Fibroblast of lung (primary cell): ENCODE measurements at regions not wholly inside any gene's neighbourhood (a gene's known extent, or its start where the extent isn't known, plus 50 kb on each side); places are given as distances from the start of the nearest gene placed in this dataset.

Experiments used
- DNase-seq, 2 donors: peaks; one replicate each; pipeline versions ENCODE4 v3.0.0 to v3.0.0-alpha.2; 2010; ENCODE audit warnings: low read depth in 2 of 2
- H2AFZ ChIP-seq: 2 replicates; pipeline ENCODE4 v1.5.1; 2012; ENCODE audit warnings: low read length, control low read depth, inconsistent platforms
- H3K27ac ChIP-seq: 2 replicates; pipeline ENCODE4 v1.5.1; 2011; ENCODE audit warnings: low read length, control low read depth; ENCODE audit not compliant: insufficient read depth
- H3K27me3 ChIP-seq: 2 replicates; pipeline ENCODE4 v1.5.1; 2011; ENCODE audit warnings: mild to moderate bottlenecking, low read length; ENCODE audit not compliant: control insufficient read depth, insufficient read depth
- H3K36me3 ChIP-seq: 2 replicates; pipeline ENCODE4 v1.5.1; 2011; ENCODE audit warnings: low read length; ENCODE audit not compliant: control insufficient read depth, insufficient read depth
- H3K4me1 ChIP-seq: 2 replicates; pipeline ENCODE4 v1.5.1; 2011; ENCODE audit warnings: low read length; ENCODE audit not compliant: control insufficient read depth, insufficient read depth; ENCODE audit errors: extremely low read depth
- H3K4me2 ChIP-seq: 2 replicates; pipeline ENCODE4 v1.5.1; 2011; ENCODE audit warnings: low read length, control low read depth; ENCODE audit not compliant: insufficient read depth; ENCODE audit errors: extremely low read depth
- H3K4me3 ChIP-seq, 4 experiments: fragments of 200-600 bp in 1 of 4; sonication (generic) in 1 of 4; replicated peaks in 1 of 4; 2 replicates each; pipeline ENCODE4 v1.5.1; 2011 to 2016; ENCODE audit warnings: low read length in 4 of 4, low read depth in 3 of 4, mild to moderate bottlenecking in 3 of 4, control low read depth in 2 of 4, inconsistent platforms in 1 of 4, mixed read lengths in 1 of 4; ENCODE audit not compliant: insufficient read depth in 1 of 4; ENCODE audit errors: control extremely low read depth in 1 of 4
- H3K79me2 ChIP-seq: 2 replicates; pipeline ENCODE4 v1.5.1; 2012; ENCODE audit warnings: mild to moderate bottlenecking, low read length, inconsistent platforms; ENCODE audit not compliant: control insufficient read depth, insufficient read depth
- H3K9ac ChIP-seq: 2 replicates; pipeline ENCODE4 v1.5.1; 2011; ENCODE audit warnings: mild to moderate bottlenecking, low read length, control low read depth; ENCODE audit not compliant: insufficient read depth
- H3K9me3 ChIP-seq: 2 replicates; pipeline ENCODE4 v1.5.1; 2012; ENCODE audit warnings: low read depth, low read length; ENCODE audit not compliant: control insufficient read depth, insufficient read depth
- H4K20me1 ChIP-seq: 2 replicates; pipeline ENCODE4 v1.5.1; 2011; ENCODE audit warnings: low read length; ENCODE audit not compliant: control insufficient read depth, insufficient read depth; ENCODE audit errors: extremely low read depth
- CTCF ChIP-seq, 2 donors: IDR thresholded peaks in 1 of 2; conservative IDR thresholded peaks in 1 of 2; 1 replicate in 1 of 2; 2 replicates in 1 of 2; pipeline ENCODE4 v1.5.1; 2011 to 2012; ENCODE audit warnings: low read length in 2 of 2, control low read depth in 1 of 2, inconsistent platforms in 1 of 2, low read depth in 1 of 2, mild to moderate bottlenecking in 1 of 2
- EZH2 ChIP-seq: IDR thresholded peaks from 2 replicates; pipeline ENCODE4 v1.5.1; 2012; ENCODE audit warnings: low read length, control low read depth, mild to moderate bottlenecking; ENCODE audit errors: missing control alignments

GRCh38 chr3:5348229-5348902, 160.9 kb downstream of the EDEM1 start:
- no peak overlapping the region for H3K27ac ChIP-seq
- H3K27me3 ChIP-seq: no peaks in the 10 kb centered on the region
- H3K36me3 ChIP-seq: no peaks in the 10 kb centered on the region
- no peak overlapping the region for H3K4me2 ChIP-seq
- no peak overlapping the region for H3K9ac ChIP-seq
- no peaks in the 10 kb centered on the region for H3K9me3 ChIP-seq
- TF ChIP-seq EZH2 (no peak), CTCF (conservative IDR thresholded peaks at IDR 0.05 in 1 of 2, IDR thresholded peaks at IDR 0.05 in 1 of 2; ENCODE audit: low read depth in 1 of 2, low read length in 2 of 2) (no peak)
- no peak overlapping the region for H3K4me3 ChIP-seq
- H3K79me2 ChIP-seq: no peaks in the 10 kb centered on the region
- no peaks in the 10 kb centered on the region for H3K4me1 ChIP-seq
- no peak overlapping the region for H2AFZ ChIP-seq
- no peaks in the 10 kb centered on the region for H4K20me1 ChIP-seq
- peak in 1 of 2 donors; percentile 29 for DNase-seq

GRCh38 chr3:5349343-5349742, 161.8 kb downstream of the EDEM1 start:
- Histone ChIP-seq H3K27me3 (no peaks in the 10 kb centered on the region), H3K4me2 (no peak overlapping the region), H3K4me1 (no peaks in the 10 kb centered on the region), H3K9me3 (no peaks in the 10 kb centered on the region), H3K9ac (no peak overlapping the region), H3K79me2 (no peaks in the 10 kb centered on the region), H3K36me3 (no peaks in the 10 kb centered on the region), H2AFZ (no peak overlapping the region), H4K20me1 (no peaks in the 10 kb centered on the region), H3K4me3 (no peak overlapping the region), H3K27ac (no peak overlapping the region)
- no peak for DNase-seq
- TF ChIP-seq CTCF (conservative IDR thresholded peaks at IDR 0.05 in 1 of 2, IDR thresholded peaks at IDR 0.05 in 1 of 2; ENCODE audit: low read depth in 1 of 2, low read length in 2 of 2) (no peak), EZH2 (no peak)

GRCh38 chr3:5357089-5357488, 169.6 kb downstream of the EDEM1 start:
- Histone ChIP-seq H4K20me1 (no peaks in the 10 kb centered on the region), H3K4me2 (no peak overlapping the region), H2AFZ (no peak overlapping the region), H3K9ac (no peak overlapping the region), H3K4me1 (no peaks in the 10 kb centered on the region), H3K27me3 (no peaks in the 10 kb centered on the region), H3K27ac (no peak overlapping the region), H3K79me2 (no peaks in the 10 kb centered on the region), H3K9me3 (no peaks in the 10 kb centered on the region), H3K4me3 (no peak overlapping the region), H3K36me3 (no peaks in the 10 kb centered on the region)
- no peak for TF ChIP-seq EZH2
- no peak for TF ChIP-seq CTCF (conservative IDR thresholded peaks at IDR 0.05 in 1 of 2, IDR thresholded peaks at IDR 0.05 in 1 of 2; ENCODE audit: low read depth in 1 of 2, low read length in 2 of 2)
- no peak for DNase-seq
